Astrocyte of the spinal cord (primary cell): ENCODE measurements at regions not wholly inside any gene's neighbourhood (a gene's known extent, or its start where the extent isn't known, plus 50 kb on each side); places are given as distances from the start of the nearest gene placed in this dataset.

Experiments used
- DNase-seq: peaks from one replicate; pipeline ENCODE4 v3.0.0; 2011; ENCODE audit warnings: low read depth, low spot score
- H3K4me3 ChIP-seq: 2 replicates; pipeline ENCODE4 v1.5.1; 2011; ENCODE audit warnings: low read depth, mild to moderate bottlenecking, low read length, moderate library complexity
- in situ Hi-C: cut with HindIII; loops from 2 replicates; pipeline ENCODE4 v1.10.0; 2017; ENCODE audit warnings: low sequenced_read_pairs
- TF ChIP-seq, protein P1 (sequence below): IDR thresholded peaks from 2 replicates; pipeline ENCODE4 v1.5.1; 2012; ENCODE audit warnings: low read depth, mild to moderate bottlenecking, low read length, inconsistent platforms

DNA sequence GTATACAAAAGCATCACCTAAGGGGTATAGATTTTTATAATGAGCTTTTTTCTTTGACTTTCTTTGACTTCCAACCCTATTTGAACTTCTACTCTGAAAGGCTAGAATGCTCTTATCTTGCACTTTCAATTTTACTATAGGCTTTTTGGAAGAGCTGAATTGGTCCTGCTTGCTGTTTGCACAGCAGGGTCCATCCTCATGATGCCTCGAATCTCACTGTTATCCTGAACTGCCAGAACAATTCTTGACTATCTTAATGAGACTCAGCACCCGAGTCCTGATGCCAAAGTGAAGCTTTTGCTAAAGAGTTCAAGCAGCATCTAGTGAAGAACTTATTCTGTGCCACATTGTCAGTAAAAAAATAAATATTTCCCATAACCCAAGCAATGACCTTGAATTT, 488.3 kb upstream of the ANO5 start:
- in situ Hi-C loops = no loop called here

DNA sequence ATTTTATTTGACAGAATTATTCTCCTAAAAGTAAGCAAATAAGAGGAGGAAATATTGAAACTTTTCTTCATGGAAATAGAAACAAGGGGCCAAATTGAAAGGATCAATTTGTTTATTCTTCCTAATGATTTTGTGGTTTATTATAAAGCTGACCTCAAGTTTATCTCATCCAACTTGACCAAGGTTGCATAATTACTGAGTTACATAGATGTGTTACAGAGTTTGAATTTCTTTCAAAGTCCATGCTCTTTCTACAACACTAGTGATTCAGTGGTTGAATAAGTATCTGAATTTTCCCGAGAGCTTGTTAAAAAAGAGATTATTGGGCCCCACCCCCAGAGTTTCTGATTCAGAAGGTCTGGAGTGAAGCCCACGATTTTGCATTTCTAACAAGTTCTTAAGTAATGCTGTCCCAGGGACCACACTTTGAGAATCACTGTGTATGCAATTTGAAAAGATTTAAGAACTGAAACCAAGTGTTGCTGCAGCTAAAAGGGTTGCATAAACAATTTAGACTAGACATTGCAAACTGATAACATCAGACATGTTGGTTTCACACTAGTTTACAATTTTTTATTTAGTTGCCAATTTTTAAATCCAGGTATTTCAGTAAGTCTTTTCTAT, 485.7 kb upstream of the ANO5 start:
- no peak overlapping the region for H3K4me3 ChIP-seq
- in situ Hi-C loops = no loop called here
- TF ChIP-seq, protein P1, sequence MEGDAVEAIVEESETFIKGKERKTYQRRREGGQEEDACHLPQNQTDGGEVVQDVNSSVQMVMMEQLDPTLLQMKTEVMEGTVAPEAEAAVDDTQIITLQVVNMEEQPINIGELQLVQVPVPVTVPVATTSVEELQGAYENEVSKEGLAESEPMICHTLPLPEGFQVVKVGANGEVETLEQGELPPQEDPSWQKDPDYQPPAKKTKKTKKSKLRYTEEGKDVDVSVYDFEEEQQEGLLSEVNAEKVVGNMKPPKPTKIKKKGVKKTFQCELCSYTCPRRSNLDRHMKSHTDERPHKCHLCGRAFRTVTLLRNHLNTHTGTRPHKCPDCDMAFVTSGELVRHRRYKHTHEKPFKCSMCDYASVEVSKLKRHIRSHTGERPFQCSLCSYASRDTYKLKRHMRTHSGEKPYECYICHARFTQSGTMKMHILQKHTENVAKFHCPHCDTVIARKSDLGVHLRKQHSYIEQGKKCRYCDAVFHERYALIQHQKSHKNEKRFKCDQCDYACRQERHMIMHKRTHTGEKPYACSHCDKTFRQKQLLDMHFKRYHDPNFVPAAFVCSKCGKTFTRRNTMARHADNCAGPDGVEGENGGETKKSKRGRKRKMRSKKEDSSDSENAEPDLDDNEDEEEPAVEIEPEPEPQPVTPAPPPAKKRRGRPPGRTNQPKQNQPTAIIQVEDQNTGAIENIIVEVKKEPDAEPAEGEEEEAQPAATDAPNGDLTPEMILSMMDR = no peak
- no peak for DNase-seq

More for the DNA sequence above, 488.3 kb upstream of the ANO5 start:
- no peak overlapping the region for H3K4me3 ChIP-seq
- TF ChIP-seq, protein P1 = no peak
- no peak for DNase-seq

DNA sequence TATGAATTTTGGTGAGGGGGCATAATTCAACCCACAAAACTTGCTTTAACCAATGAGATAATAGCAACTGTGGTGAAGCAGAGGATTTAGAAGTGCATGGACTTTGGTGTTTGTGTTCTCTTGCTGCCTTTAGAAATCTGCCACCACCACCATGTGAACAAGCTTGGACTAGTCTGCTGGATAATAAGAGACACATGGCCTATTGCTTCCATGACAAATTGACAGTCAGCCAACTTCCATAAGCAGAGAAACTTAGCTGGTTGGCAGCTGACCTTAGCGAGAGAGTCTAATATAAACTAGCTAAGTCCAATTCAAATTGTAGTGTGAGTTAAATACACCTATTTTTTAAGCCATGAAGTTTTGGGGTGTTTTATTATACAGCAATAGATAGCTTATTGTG, 482.1 kb upstream of the ANO5 start:
- in situ Hi-C loops = no loop called here
- H3K4me3 ChIP-seq = no peak overlapping the region
- DNase-seq = no peak
- TF ChIP-seq, protein P1 = no peak

DNA sequence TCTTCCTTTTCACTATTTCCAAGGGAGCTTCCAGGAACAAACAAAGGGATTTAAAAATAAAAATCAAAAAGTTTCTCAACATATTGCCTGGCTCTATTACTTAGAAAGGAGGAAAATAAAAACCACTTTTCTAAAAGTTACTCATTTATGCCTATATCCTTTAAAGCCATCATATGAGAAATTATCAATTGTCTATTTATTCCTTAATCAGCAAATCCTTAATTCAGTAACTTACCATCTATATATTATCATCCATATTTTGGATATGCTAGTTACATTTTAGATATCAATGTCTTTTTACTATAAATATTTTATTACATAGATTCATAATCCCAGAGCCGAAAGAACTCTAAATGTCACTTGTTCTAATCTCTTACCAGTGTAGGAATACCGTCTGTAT, 481.5 kb upstream of the ANO5 start:
- no peak overlapping the region for H3K4me3 ChIP-seq
- TF ChIP-seq, protein P1 = no peak

DNA sequence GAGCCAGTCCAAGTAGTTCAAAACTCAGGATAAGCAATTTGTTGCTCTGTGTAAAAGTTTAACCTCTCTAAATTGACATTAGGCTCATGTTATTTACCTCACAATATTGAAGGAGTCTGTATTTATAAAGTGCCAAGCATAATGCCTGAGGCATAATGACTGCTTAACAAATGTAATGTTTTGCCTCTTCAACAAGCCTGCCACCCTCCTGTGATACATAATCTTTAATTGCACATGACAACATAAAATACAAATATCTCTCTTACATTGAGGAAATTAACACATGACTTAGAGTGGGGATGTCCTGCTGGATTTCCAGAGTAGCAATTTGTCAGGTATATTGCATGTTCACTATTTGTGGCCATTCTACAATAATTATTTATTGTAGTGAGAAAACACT, 469.2 kb upstream of the ANO5 start:
- in situ Hi-C loops = no loop called here
- TF ChIP-seq, protein P1 = no peak
- no peak overlapping the region for H3K4me3 ChIP-seq

More for the DNA sequence above, 481.5 kb upstream of the ANO5 start:
- in situ Hi-C loops = no loop called here
- DNase-seq = no peak

DNA sequence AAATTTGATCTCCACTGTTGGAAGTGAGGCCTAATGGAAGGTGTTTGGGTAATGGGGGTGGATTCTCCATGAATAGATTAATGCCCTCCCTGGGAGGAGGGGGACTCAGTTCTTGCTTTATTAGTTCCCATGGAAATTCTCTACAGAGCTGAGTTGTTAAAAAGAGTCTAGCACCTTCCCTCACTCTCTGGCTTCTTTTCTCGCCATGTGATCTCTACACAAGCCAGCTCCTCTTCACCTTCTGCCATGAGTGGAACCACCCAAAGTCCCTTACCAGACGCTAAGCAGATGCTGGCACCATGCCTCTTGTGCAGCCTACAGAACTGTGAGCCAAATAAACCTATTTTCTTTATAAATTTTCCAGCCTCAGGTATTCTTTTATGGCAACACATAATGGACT, 465.8 kb upstream of the ANO5 start:
- TF ChIP-seq, protein P1 = no peak
- DNase-seq = no peak
- in situ Hi-C loops = no loop called here

More for the DNA sequence above, 469.2 kb upstream of the ANO5 start:
- DNase-seq = no peak

More for the DNA sequence above, 465.8 kb upstream of the ANO5 start:
- no peak overlapping the region for H3K4me3 ChIP-seq
